ENCODE measurements at regions not wholly inside any gene's neighbourhood (a gene's known extent, or its start where the extent isn't known, plus 50 kb on each side); places are given as distances from the start of the nearest gene placed in this dataset.
"Not testable (repeated sequence)": the region's sequence is repeated elsewhere in the genome, so short reads cannot be mapped to it uniquely, and the experiment has no call there.

DNA sequence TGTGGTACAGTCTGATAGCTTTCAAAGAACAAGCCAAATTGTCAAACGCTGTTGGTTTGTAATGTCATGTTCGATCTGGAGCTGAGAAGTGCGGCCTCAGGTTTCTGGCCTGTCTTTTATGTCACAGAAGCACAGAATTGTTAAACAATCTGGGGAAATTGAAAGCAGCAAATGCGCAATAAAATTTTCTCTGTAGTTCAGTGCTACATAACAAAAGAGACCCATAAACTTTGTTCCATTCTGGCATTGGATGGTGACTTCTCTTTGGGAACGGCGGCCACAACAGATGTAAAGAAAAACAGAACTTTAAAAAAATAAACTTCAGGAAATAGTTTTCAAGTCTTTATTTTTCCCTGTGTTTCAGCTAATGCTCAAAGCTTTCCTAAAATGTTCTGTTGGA lies 106.9 kb downstream of the PRL start:
- peaks cover 11 to 27% of the 10 kb centered on the region in 2 donors for H3K9me3 Mint-ChIP-seq

DNA sequence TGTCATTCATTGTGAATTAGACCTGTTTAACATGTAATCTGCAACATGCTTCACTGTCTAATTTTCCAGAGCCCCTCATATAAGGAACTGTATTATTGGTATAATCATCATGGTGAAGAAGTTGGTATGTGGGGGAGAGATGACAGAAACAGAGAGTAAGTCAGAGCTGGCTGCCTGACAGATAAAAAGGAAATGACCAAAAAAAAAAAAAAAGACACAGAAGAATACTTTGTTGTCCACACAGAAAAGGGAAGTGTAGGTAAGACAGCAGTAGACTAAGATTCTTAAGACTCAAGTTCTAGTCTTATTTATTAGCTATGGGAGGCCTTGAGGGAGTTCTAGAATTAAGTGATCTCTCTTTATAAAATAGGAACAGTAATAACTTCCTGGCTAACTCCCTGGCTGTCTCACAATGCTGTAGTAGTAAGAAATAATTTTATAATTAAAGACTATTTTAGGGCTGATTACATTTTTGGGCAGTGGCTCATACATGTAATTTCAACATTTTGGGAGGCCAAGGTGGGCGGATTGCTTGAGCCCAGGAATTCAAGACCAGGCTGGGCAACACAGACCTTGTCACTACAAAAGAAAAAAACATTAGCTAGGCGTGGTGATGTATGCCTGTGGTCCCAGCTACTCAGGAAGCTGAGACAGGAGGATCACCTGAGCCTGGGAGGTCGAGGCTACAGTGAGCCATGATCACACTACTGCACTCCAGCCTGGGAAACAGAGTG lies 102.5 kb downstream of the PRL start:
- DNase-seq (no peak), ATAC-seq (replicated peaks) (no peak)
- no peak overlapping the region for H3K4me3 Mint-ChIP-seq
- no peaks in the 10 kb centered on the region for H3K4me1 Mint-ChIP-seq (ENCODE audit: low read depth in 2 of 2)
- H3K9me3 Mint-ChIP-seq = peaks cover 10 to 27% of the 10 kb centered on the region in 2 donors
- no peaks in the 10 kb centered on the region for H3K27me3 Mint-ChIP-seq
- H3K27ac Mint-ChIP-seq = no peak overlapping the region
- peaks cover 3% of the 10 kb centered on the region for H3K36me3 Mint-ChIP-seq (ENCODE audit: insufficient read depth)

More for the DNA sequence above, 106.9 kb downstream of the PRL start:
- H3K27ac Mint-ChIP-seq = no peak overlapping the region
- no peaks in the 10 kb centered on the region for H3K4me1 Mint-ChIP-seq (ENCODE audit: low read depth in 2 of 2)
- no peaks in the 10 kb centered on the region for H3K27me3 Mint-ChIP-seq
- no peak overlapping the region for H3K4me3 Mint-ChIP-seq
- H3K36me3 Mint-ChIP-seq (ENCODE audit: insufficient read depth) = peaks cover 3% of the 10 kb centered on the region
- no peak for DNase-seq
- no peak for ATAC-seq (replicated peaks)

DNA sequence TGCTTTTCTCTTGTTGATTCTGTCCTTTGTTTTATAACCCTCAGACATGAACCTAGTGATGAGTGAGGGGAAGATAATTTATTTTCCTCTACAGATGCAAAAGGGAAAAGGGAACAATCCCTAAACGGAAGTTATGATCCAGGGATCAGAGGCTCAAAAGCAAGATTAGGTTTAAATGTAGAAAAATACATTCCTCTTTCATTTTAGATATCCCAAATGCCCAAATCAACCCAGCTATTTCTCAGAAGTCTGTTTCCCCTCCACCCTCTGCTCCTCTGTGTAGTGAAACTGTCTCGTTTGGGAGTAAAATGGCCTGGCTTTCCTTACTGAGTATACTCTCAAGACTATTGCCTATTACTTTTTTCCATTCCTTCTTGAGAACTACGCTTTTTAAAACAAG lies 97.1 kb downstream of the PRL start:
- ATAC-seq (replicated peaks) (no peak), DNase-seq (no peak)
- no peaks in the 10 kb centered on the region for H3K36me3 Mint-ChIP-seq (ENCODE audit: insufficient read depth)
- H3K4me1 Mint-ChIP-seq (ENCODE audit: low read depth in 2 of 2) = no peaks in the 10 kb centered on the region
- no peak overlapping the region for H3K4me3 Mint-ChIP-seq
- peaks cover 0 to 5% of the 10 kb centered on the region in 2 donors for H3K9me3 Mint-ChIP-seq
- H3K27ac Mint-ChIP-seq = no peak overlapping the region
- no peaks in the 10 kb centered on the region for H3K27me3 Mint-ChIP-seq

DNA sequence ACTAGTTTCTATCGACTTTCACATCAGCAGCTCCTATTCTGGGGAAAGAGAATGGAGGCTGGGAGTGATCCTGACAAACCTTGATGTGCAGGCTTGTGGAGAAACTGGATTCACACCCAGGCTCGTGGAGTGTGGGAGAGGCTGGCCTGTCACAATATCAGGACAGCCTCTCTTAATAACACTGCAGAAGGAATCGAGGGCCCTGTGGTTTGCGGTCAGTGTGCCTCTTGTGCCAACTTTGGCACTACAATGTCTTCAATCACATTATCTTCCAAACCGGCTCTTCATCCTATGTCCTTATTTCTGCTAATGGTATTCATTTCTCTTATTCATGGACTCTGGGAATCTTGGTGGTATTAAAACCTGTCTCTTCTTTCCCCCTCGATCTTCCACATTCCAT lies 92.7 kb downstream of the PRL start:
- ATAC-seq (replicated peaks) = no peak
- Mint-ChIP-seq H3K4me1 (ENCODE audit: low read depth in 2 of 2) (no peaks in the 10 kb centered on the region), H3K9me3 (peaks cover 0 to 4% of the 10 kb centered on the region in 2 donors), H3K27ac (no peak overlapping the region), H3K36me3 (ENCODE audit: insufficient read depth) (no peaks in the 10 kb centered on the region), H3K27me3 (no peaks in the 10 kb centered on the region), H3K4me3 (no peak overlapping the region)
- no peak for DNase-seq

DNA sequence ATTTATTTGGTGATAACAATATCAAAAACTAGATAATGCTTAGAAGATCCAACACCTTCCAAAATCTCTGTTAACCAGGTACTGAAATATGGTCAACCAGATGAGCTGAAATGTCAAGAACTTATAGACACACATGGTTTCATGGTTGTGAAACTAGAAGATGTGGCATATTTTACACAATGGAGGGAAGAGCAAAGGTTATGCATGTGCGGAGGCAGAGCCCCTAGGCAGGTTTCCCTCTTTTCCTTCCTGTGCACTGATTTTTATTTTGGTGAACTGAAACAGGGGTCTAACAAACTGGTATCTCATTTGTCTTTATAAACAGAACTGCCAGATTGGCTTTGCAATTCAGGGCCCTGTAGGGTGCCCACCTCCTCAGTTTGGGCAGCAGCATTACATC lies 91.6 kb downstream of the PRL start:
- no peak for ATAC-seq (replicated peaks)
- H3K9me3 Mint-ChIP-seq = peaks cover 0 to 7% of the 10 kb centered on the region in 2 donors
- no peak overlapping the region for H3K27ac Mint-ChIP-seq
- H3K4me3 Mint-ChIP-seq = no peak overlapping the region
- no peaks in the 10 kb centered on the region for H3K4me1 Mint-ChIP-seq (ENCODE audit: low read depth in 2 of 2)
- no peaks in the 10 kb centered on the region for H3K27me3 Mint-ChIP-seq
- no peak for DNase-seq
- no peaks in the 10 kb centered on the region for H3K36me3 Mint-ChIP-seq (ENCODE audit: insufficient read depth)

DNA sequence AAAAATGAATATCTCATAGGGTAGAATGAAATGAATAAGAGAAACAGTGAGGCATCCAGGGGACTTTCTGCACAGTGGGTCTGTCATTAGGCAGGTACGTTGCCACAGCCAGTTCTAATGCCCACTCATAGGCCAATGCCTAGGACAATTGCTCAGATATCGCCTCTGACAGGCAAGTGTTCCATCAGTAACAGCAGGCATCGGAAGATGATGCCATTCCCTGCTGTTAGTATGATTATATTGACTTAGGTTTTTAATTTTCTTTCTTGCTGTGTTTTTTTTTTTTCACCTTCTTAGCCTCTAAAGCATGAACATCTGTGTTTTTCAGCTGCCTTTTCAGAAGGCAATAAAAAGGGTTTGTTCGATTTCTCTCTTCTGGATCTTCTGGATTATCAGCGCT lies 90.7 kb downstream of the PRL start:
- Mint-ChIP-seq H3K9me3 (peaks cover 0 to 7% of the 10 kb centered on the region in 2 donors), H3K27me3 (no peaks in the 10 kb centered on the region), H3K36me3 (ENCODE audit: insufficient read depth) (no peaks in the 10 kb centered on the region), H3K27ac (no peak overlapping the region), H3K4me3 (no peak overlapping the region), H3K4me1 (ENCODE audit: low read depth in 2 of 2) (no peaks in the 10 kb centered on the region)
- DNase-seq (no peak), ATAC-seq (replicated peaks) (no peak)

DNA sequence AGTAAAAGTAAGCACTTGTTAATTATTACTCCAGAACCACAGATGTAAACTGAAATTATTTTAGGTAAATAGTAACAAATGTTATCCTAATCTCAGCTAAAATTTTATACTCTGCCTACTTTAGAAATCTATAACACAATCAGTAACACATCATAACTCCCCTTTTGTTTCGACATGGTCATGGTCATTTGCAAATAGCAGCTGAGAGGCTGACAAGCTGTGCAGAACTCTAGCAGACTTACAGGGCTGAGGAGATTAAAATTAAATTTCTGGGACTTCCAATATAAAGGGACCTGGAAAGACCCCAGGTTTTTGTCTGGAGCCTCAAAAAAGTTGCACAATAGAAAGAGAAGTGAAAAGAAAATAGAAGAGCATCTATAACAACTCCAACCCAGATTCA lies 88.8 kb downstream of the PRL start:
- DNase-seq (no peak), ATAC-seq (replicated peaks) (no peak)
- peaks cover 0 to 7% of the 10 kb centered on the region in 2 donors for H3K9me3 Mint-ChIP-seq
- no peaks in the 10 kb centered on the region for H3K4me1 Mint-ChIP-seq (ENCODE audit: low read depth in 2 of 2)
- H3K27me3 Mint-ChIP-seq = no peaks in the 10 kb centered on the region
- H3K4me3 Mint-ChIP-seq = no peak overlapping the region
- no peak overlapping the region for H3K27ac Mint-ChIP-seq
- no peaks in the 10 kb centered on the region for H3K36me3 Mint-ChIP-seq (ENCODE audit: insufficient read depth)

DNA sequence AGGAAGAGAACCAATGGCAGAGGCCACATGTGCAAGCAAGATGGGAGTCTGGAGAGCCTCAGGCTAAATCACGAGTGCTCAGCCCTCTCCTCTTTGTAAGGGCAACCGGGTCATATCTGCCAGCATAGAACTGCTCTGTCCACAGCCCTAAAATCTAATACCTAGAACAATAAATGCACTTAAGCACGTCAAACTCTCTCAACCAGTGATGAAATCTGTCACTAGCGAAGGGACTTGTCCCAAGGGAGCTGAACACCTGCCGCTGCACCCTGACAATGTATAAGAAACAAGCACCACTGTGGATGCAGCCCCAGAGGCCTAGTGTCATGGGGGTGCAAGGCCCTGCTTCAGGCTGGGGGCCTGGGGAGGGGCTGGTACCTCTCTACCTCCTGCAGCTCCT lies 82.5 kb downstream of the PRL start:
- H3K4me1 Mint-ChIP-seq (ENCODE audit: low read depth in 2 of 2) = no peaks in the 10 kb centered on the region
- no peak overlapping the region for H3K4me3 Mint-ChIP-seq
- no peaks in the 10 kb centered on the region for H3K27me3 Mint-ChIP-seq
- H3K9me3 Mint-ChIP-seq = peaks cover 0 to 12% of the 10 kb centered on the region in 2 donors
- no peak overlapping the region for H3K27ac Mint-ChIP-seq
- no peaks in the 10 kb centered on the region for H3K36me3 Mint-ChIP-seq (ENCODE audit: insufficient read depth)
- ATAC-seq (replicated peaks) = no peak
- no peak for DNase-seq

DNA sequence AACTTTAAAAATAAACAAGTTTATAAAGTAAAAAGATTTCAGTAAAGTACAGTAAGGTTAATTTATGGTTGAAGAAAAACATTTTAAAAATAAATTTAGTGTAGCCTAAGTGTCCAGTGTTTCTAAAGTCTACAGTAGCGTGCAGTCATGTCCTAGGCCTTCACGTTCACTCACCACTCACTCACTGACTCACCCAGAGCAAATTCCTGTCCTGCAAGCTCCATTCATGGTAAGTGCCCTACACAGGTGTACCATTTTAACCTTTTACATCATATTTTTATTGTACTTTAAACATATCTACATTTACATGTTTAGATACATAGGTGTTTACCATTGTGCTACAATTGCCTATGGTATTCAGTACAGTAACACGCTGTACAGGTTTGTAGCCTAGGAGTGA lies 81.4 kb downstream of the PRL start:
- not testable (repeated sequence) for H3K27ac Mint-ChIP-seq; DNase-seq; ATAC-seq (replicated peaks); H3K36me3 Mint-ChIP-seq (ENCODE audit: insufficient read depth); H3K4me3 Mint-ChIP-seq; H3K4me1 Mint-ChIP-seq (ENCODE audit: low read depth in 2 of 2); H3K27me3 Mint-ChIP-seq
- peaks cover 0 to 11% of the 10 kb centered on the region in 2 donors for H3K9me3 Mint-ChIP-seq

DNA sequence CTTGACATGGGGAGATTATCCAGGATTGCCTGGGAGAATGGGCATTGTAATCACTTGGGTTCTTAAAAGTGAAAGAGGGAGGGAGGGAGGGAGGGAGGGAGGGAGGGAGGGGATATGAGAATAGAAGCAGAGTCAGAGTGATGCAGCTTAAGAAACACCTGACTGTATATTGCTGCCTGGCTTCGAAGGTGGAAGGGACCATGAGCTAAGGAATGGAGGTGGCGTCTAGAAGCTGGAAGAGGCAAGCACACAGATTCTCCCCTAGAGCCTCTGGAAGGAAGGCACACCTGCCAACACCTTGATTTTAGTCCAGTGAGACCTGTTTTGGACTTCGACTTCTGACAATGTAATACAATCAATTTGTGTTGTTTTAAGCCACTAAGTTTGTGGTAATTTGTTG lies 78.4 kb downstream of the PRL start:
- no peak overlapping the region for H3K4me3 Mint-ChIP-seq
- no peaks in the 10 kb centered on the region for H3K4me1 Mint-ChIP-seq (ENCODE audit: low read depth in 2 of 2)
- H3K27me3 Mint-ChIP-seq = no peaks in the 10 kb centered on the region
- H3K36me3 Mint-ChIP-seq (ENCODE audit: insufficient read depth) = no peaks in the 10 kb centered on the region
- ATAC-seq (replicated peaks) (no peak), DNase-seq (no peak)
- no peak overlapping the region for H3K27ac Mint-ChIP-seq
- H3K9me3 Mint-ChIP-seq = peaks cover 9 to 10% of the 10 kb centered on the region in 2 donors

DNA sequence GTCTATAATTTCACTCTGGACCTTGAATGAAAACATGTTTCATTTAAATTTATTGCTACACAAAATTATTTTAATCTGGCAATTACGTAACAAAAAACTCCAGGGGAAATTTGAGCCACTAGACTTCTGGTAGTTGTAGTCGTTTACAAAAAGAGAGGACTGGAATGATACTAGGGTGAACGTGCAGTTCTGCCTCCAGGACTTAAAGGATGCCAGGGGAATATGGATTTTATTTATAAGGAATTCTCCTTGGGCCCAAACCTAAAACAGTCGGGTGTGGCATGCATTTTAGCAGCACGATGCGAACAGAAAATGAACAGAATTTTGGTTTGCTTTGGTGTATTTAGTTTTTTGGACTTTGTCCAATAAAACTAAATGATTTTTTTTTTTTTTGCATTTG lies 76.9 kb downstream of the PRL start:
- H3K9me3 Mint-ChIP-seq = peaks cover 6 to 9% of the 10 kb centered on the region in 2 donors
- no peak overlapping the region for H3K4me3 Mint-ChIP-seq
- DNase-seq (no peak), ATAC-seq (replicated peaks) (no peak)
- no peaks in the 10 kb centered on the region for H3K36me3 Mint-ChIP-seq (ENCODE audit: insufficient read depth)
- no peaks in the 10 kb centered on the region for H3K4me1 Mint-ChIP-seq (ENCODE audit: low read depth in 2 of 2)
- H3K27me3 Mint-ChIP-seq = no peaks in the 10 kb centered on the region
- no peak overlapping the region for H3K27ac Mint-ChIP-seq

DNA sequence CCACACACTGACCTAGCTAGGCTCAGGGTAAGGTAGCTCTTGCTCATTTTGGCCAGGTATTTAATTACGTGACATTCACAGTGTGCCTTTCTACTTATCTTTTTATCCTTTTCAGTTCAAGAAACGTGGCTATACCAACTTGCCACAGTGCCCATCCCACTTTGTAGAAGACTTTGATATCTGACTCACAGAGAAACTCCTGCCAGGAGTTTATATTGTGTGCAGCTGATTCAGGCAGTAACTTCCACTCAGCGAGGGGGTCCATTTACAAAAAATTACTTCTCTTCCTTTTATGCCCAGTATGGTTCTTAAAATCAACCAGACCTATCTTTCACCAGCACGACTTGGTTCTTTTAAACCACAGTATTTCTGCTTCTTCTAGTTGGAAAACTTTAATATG lies 75.6 kb downstream of the PRL start:
- H3K27me3 Mint-ChIP-seq = no peaks in the 10 kb centered on the region
- no peaks in the 10 kb centered on the region for H3K4me1 Mint-ChIP-seq (ENCODE audit: low read depth in 2 of 2)
- DNase-seq (no peak), ATAC-seq (replicated peaks) (no peak)
- no peaks in the 10 kb centered on the region for H3K36me3 Mint-ChIP-seq (ENCODE audit: insufficient read depth)
- H3K4me3 Mint-ChIP-seq = no peak overlapping the region
- no peak overlapping the region for H3K27ac Mint-ChIP-seq
- H3K9me3 Mint-ChIP-seq = peaks cover 4 to 9% of the 10 kb centered on the region in 2 donors

DNA sequence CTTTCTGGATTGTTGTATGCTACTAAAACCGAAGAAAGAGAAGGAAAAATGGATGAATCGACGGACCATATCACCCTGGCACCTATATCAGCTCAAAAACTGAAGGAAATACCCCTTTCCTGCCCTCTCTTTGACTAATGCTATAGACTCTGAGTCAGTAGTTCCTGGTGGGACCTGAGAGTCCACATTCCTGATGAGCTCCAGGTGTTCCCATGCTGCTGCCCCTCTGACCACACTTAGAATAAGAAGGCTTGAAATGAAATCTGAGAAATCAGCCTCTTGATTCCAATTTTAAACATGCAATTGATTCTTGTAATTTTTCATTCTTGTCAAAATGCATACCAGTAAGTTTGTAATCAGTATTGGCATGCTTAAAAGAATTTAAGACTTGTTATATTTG lies 75.2 kb downstream of the PRL start:
- Mint-ChIP-seq H3K4me1 (ENCODE audit: low read depth in 2 of 2) (no peaks in the 10 kb centered on the region), H3K4me3 (no peak overlapping the region), H3K9me3 (peaks cover 4 to 9% of the 10 kb centered on the region in 2 donors), H3K36me3 (ENCODE audit: insufficient read depth) (no peaks in the 10 kb centered on the region), H3K27ac (no peak overlapping the region), H3K27me3 (no peaks in the 10 kb centered on the region)
- no peak for ATAC-seq (replicated peaks)
- DNase-seq = no peak

DNA sequence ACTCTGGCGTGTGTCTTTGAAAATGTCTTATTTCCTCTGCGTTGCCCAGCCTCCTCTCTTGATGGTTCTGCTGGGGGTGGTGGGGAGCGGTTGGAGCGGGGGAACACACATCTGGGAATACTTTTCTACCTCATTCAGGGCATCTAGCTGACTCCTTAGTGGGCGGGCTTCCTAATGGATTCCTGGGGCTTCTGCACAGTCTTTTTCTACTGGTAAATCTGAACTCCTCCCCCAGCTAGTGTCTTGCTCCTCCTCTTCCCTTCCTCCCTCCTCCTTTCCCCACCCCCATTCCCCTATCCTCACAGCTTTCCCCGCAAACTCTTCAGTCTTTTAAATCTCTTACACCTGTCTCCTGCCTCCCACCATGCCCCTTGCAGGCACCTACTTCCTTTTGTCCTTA lies 74.4 kb downstream of the PRL start:
- DNase-seq (no peak), ATAC-seq (replicated peaks) (no peak)
- no peaks in the 10 kb centered on the region for H3K27me3 Mint-ChIP-seq
- H3K9me3 Mint-ChIP-seq = peaks cover 4 to 9% of the 10 kb centered on the region in 2 donors
- no peak overlapping the region for H3K4me3 Mint-ChIP-seq
- no peaks in the 10 kb centered on the region for H3K36me3 Mint-ChIP-seq (ENCODE audit: insufficient read depth)
- H3K4me1 Mint-ChIP-seq (ENCODE audit: low read depth in 2 of 2) = no peaks in the 10 kb centered on the region
- no peak overlapping the region for H3K27ac Mint-ChIP-seq
